Neural progenitor cell (in vitro differentiated cells): ENCODE measurements at regions not wholly inside any gene's neighbourhood (a gene's known extent, or its start where the extent isn't known, plus 50 kb on each side); places are given as distances from the start of the nearest gene placed in this dataset.
"Not testable (repeated sequence)": the region's sequence is repeated elsewhere in the genome, so short reads cannot be mapped to it uniquely, and the experiment has no call there.

Source experiments
- DNase-seq: peaks from one replicate; pipeline ENCODE4 v3.0.0-alpha.2; 2016; ENCODE audit warnings: low spot score
- H2AFZ ChIP-seq: fragments of 200-600 bp; sonication (generic); replicated peaks from 2 replicates; pipeline ENCODE4 v1.6.1; 2016; ENCODE audit warnings: antibody characterized with exemption
- H3F3A ChIP-seq: fragments of 200-600 bp; sonication (generic); 2 replicates; pipeline ENCODE4 v1.6.1; 2016; ENCODE audit warnings: antibody characterized with exemption, low read depth
- H3K27ac ChIP-seq: fragments of 200-600 bp; sonication (generic); 2 replicates; pipeline ENCODE4 v1.5.1; 2016; ENCODE audit warnings: mild to moderate bottlenecking
- H3K27me3 ChIP-seq: fragments of 200-600 bp; sonication (generic); 2 replicates; pipeline ENCODE4 v1.6.1; 2016; ENCODE audit warnings: mild to moderate bottlenecking, moderate library complexity
- H3K36me3 ChIP-seq: fragments of 200-600 bp; sonication (generic); 2 replicates; pipeline ENCODE4 v1.5.1; 2016
- H3K4me1 ChIP-seq: fragments of 200-600 bp; sonication (generic); 2 replicates; pipeline ENCODE4 v1.6.1; 2016; ENCODE audit warnings: mixed run types
- H3K4me2 ChIP-seq: fragments of 200-600 bp; sonication (generic); 2 replicates; pipeline ENCODE4 v1.6.1; 2016
- H3K4me3 ChIP-seq: fragments of 200-600 bp; sonication (generic); 2 replicates; pipeline ENCODE4 v1.5.1; 2016
- H3K79me2 ChIP-seq: fragments of 200-600 bp; sonication (generic); 2 replicates; pipeline ENCODE4 v1.6.1; 2016; ENCODE audit warnings: low read depth
- H3K9ac ChIP-seq: fragments of 200-600 bp; sonication (generic); 2 replicates; pipeline ENCODE4 v1.6.1; 2016
- H3K9me3 ChIP-seq: fragments of 200-600 bp; sonication (generic); 2 replicates; pipeline ENCODE4 v1.5.1; 2016; ENCODE audit warnings: low read depth
- H4K20me1 ChIP-seq: fragments of 200-600 bp; sonication (generic); 2 replicates; pipeline ENCODE4 v1.6.1; 2016; ENCODE audit warnings: low read depth
- H3K27ac Mint-ChIP-seq: 3 replicates; pipeline ENCODE4 v1.8.0; 2021; ENCODE audit warnings: mixed read lengths
- H3K27me3 Mint-ChIP-seq: 2 replicates; pipeline ENCODE4 v1.8.0; 2022; ENCODE audit warnings: low read depth, mild to moderate bottlenecking, inconsistent platforms, moderate library complexity, mixed read lengths; ENCODE audit not compliant: insufficient read depth
- H3K36me3 Mint-ChIP-seq: 3 replicates; pipeline ENCODE4 v1.8.0; 2021; ENCODE audit warnings: mixed read lengths
- H3K4me1 Mint-ChIP-seq: 3 replicates; pipeline ENCODE4 v1.8.0; 2021; ENCODE audit warnings: mixed read lengths
- H3K4me3 Mint-ChIP-seq: 3 replicates; pipeline ENCODE4 v1.8.0; 2021; ENCODE audit warnings: mild to moderate bottlenecking, moderate library complexity, mixed read lengths
- H3K9me3 Mint-ChIP-seq: 3 replicates; pipeline ENCODE4 v1.8.0; 2020; ENCODE audit warnings: mixed read lengths
- EZH2 ChIP-seq: fragments of 200-600 bp; sonication (generic); IDR thresholded peaks from 2 replicates; pipeline ENCODE4 v1.6.1; 2017; ENCODE audit warnings: antibody characterized with exemption, mild to moderate bottlenecking, moderate library complexity
- EZH2phosphoT487 ChIP-seq: fragments of 200-600 bp; sonication (generic); IDR thresholded peaks from 2 replicates; pipeline ENCODE4 v1.6.1; 2017; ENCODE audit warnings: antibody characterized with exemption
- TF ChIP-seq, protein P1 (sequence below): fragments of 200-600 bp; sonication (generic); IDR thresholded peaks from 2 replicates; pipeline ENCODE4 v1.5.1; 2017; ENCODE audit warnings: antibody characterized with exemption, mild to moderate bottlenecking

GRCh38 chr22:48483764-48484528 is 1343.7 kb downstream of the BRD1 start:
- no peak overlapping the region for H3K27ac Mint-ChIP-seq
- no peak overlapping the region for H2AFZ ChIP-seq
- H3K4me1 Mint-ChIP-seq: peaks cover 24% of the 10 kb centered on the region

DNA sequence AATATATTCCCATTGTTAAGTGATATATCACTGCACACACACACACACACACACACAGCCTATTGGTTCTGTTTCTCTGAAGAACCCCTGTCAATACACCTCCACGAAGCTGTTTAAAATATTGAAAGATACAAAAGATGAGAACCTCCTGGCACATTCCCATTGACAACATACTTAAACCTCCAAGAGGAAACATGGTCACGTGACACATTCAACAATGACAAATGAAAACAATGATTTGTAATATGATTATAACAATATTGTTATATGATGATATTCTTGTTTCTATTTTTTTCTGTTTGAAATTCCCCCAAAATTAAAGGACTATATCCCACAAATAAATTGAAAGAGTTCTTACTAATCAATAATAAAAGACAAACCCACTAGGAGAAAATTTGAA is 1344.9 kb downstream of the BRD1 start:
- H4K20me1 ChIP-seq: no peaks in the 10 kb centered on the region

More at GRCh38 chr22:48483764-48484528, 1343.7 kb downstream of the BRD1 start:
- Histone ChIP-seq H3K27ac (no peak overlapping the region), H3F3A (peaks cover 10% of the 10 kb centered on the region), H3K4me2 (no peak overlapping the region), H3K27me3 (peaks cover 8% of the 10 kb centered on the region), H3K36me3 (no peaks in the 10 kb centered on the region), H3K9ac (no peak overlapping the region), H3K4me1 (no peaks in the 10 kb centered on the region), H4K20me1 (peaks cover 9% of the 10 kb centered on the region), H3K9me3 (no peaks in the 10 kb centered on the region), H3K79me2 (no peaks in the 10 kb centered on the region), H3K4me3 (no peak overlapping the region)
- no peaks in the 10 kb centered on the region for H3K36me3 Mint-ChIP-seq
- peak; percentile 23 for DNase-seq
- H3K27me3 Mint-ChIP-seq: peaks cover 22% of the 10 kb centered on the region
- TF ChIP-seq EZH2phosphoT487: no peak
- TF ChIP-seq EZH2: no peak
- TF ChIP-seq, protein P1, sequence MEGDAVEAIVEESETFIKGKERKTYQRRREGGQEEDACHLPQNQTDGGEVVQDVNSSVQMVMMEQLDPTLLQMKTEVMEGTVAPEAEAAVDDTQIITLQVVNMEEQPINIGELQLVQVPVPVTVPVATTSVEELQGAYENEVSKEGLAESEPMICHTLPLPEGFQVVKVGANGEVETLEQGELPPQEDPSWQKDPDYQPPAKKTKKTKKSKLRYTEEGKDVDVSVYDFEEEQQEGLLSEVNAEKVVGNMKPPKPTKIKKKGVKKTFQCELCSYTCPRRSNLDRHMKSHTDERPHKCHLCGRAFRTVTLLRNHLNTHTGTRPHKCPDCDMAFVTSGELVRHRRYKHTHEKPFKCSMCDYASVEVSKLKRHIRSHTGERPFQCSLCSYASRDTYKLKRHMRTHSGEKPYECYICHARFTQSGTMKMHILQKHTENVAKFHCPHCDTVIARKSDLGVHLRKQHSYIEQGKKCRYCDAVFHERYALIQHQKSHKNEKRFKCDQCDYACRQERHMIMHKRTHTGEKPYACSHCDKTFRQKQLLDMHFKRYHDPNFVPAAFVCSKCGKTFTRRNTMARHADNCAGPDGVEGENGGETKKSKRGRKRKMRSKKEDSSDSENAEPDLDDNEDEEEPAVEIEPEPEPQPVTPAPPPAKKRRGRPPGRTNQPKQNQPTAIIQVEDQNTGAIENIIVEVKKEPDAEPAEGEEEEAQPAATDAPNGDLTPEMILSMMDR: no peak
- no peaks in the 10 kb centered on the region for H3K9me3 Mint-ChIP-seq
- no peak overlapping the region for H3K4me3 Mint-ChIP-seq

DNA sequence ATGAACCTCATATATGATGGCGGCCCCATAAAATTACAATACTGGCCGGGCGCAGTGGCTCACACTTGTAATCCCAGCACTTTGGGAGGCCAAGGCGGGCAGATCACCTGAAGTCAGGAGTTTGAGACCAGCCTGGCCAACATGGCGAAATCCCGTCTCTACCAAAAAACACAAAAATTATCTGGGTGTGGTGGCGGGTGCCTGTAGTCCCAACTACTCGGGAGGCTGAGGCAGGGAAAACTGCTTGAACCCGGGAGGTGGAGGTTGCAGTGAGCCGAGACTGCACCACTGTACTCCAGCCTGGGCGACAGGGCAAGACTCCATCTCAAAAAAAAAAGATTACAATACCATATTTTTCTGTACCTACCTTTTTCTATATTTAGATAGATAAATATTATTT is 1345.5 kb downstream of the BRD1 start:
- peaks cover 14% of the 10 kb centered on the region for H3K27me3 Mint-ChIP-seq
- H4K20me1 ChIP-seq, DNase-seq, H3K9me3 ChIP-seq, H3K27me3 ChIP-seq, H3K4me2 ChIP-seq, H3K36me3 Mint-ChIP-seq, H3K36me3 ChIP-seq, H3K4me3 Mint-ChIP-seq, H3K4me1 ChIP-seq, H3F3A ChIP-seq, H3K27ac ChIP-seq, H3K9me3 Mint-ChIP-seq, H3K4me3 ChIP-seq, H3K79me2 ChIP-seq, H2AFZ ChIP-seq, H3K9ac ChIP-seq, H3K27ac Mint-ChIP-seq: not testable (repeated sequence)
- H3K4me1 Mint-ChIP-seq: peaks cover 24% of the 10 kb centered on the region

More for the DNA sequence above, 1344.9 kb downstream of the BRD1 start:
- Histone ChIP-seq H3K79me2 (no peaks in the 10 kb centered on the region), H3K27me3 (no peaks in the 10 kb centered on the region), H3K4me1 (no peaks in the 10 kb centered on the region), H3K4me3 (no peak overlapping the region), H2AFZ (no peak overlapping the region), H3K9ac (no peak overlapping the region), H3K4me2 (no peak overlapping the region), H3K9me3 (no peaks in the 10 kb centered on the region), H3F3A (no peaks in the 10 kb centered on the region), H3K36me3 (no peaks in the 10 kb centered on the region), H3K27ac (no peak overlapping the region)
- Mint-ChIP-seq H3K4me1 (peaks cover 24% of the 10 kb centered on the region), H3K27ac (no peak overlapping the region), H3K36me3 (no peaks in the 10 kb centered on the region), H3K4me3 (no peak overlapping the region), H3K9me3 (no peaks in the 10 kb centered on the region), H3K27me3 (peaks cover 15% of the 10 kb centered on the region)
- no peak for TF ChIP-seq EZH2phosphoT487
- TF ChIP-seq EZH2: no peak
- TF ChIP-seq, protein P1: no peak
- DNase-seq: no peak

- no peak overlapping the region for H3K4me3 Mint-ChIP-seq
- no peak overlapping the region for H3K27ac ChIP-seq
- TF ChIP-seq, protein P1: no peak
- TF ChIP-seq EZH2: no peak
- TF ChIP-seq EZH2phosphoT487: no peak
- H4K20me1 ChIP-seq: no peaks in the 10 kb centered on the region
- H3K27me3 ChIP-seq: no peaks in the 10 kb centered on the region
- no peaks in the 10 kb centered on the region for H3K4me1 ChIP-seq
- no peak overlapping the region for H3K4me2 ChIP-seq
- H3K27ac Mint-ChIP-seq: no peak overlapping the region
- H3F3A ChIP-seq: no peaks in the 10 kb centered on the region
- H3K4me1 Mint-ChIP-seq: peaks cover 24% of the 10 kb centered on the region
- no peaks in the 10 kb centered on the region for H3K9me3 ChIP-seq
- no peak overlapping the region for H2AFZ ChIP-seq
- no peaks in the 10 kb centered on the region for H3K36me3 Mint-ChIP-seq
- DNase-seq: no peak
- no peaks in the 10 kb centered on the region for H3K9me3 Mint-ChIP-seq
- H3K27me3 Mint-ChIP-seq: peaks cover 14% of the 10 kb centered on the region
- H3K4me3 ChIP-seq: no peak overlapping the region
- no peak overlapping the region for H3K9ac ChIP-seq
- no peaks in the 10 kb centered on the region for H3K36me3 ChIP-seq
- H3K79me2 ChIP-seq: no peaks in the 10 kb centered on the region
Measured at GRCh38 chr22:48481748-48482147, 1345.9 kb downstream of the BRD1 start.
